ENCODE measurements at regions not wholly inside any gene's neighbourhood (a gene's known extent, or its start where the extent isn't known, plus 50 kb on each side); places are given as distances from the start of the nearest gene placed in this dataset.

GRCh38 chr12:59944177-59944576 lies 348.3 kb downstream of the SLC16A7 start:
- H3K9me3 Mint-ChIP-seq = peaks cover 0 to 7% (median 2%) of the 10 kb centered on the region in 7 donors
- H3K4me1 Mint-ChIP-seq = no peaks in the 10 kb centered on the region
- H3K27ac Mint-ChIP-seq = no peak overlapping the region
- ATAC-seq (ENCODE audit: low read depth in 2 of 2) (no peak), DNase-seq (no peak)
- Histone ChIP-seq H3K36me3 (ENCODE audit: control insufficient read depth, insufficient read depth, low read length) (no peaks in the 10 kb centered on the region), H3K27me3 (ENCODE audit: control insufficient read depth, insufficient read depth, low read length) (no peaks in the 10 kb centered on the region), H3K4me1 (ENCODE audit: control insufficient read depth, insufficient read depth, low read length, poor library complexity, severe bottlenecking) (no peaks in the 10 kb centered on the region), H3K27ac (ENCODE audit: insufficient read depth, low read length, poor library complexity, severe bottlenecking) (no peak overlapping the region), H3K9me3 (ENCODE audit: control insufficient read depth in 2 of 2, low read length in 2 of 2) (no peaks in the 10 kb centered on the region), H3K4me3 (ENCODE audit: low read depth, low read length) (no peak overlapping the region)
- no peaks in the 10 kb centered on the region for H3K27me3 Mint-ChIP-seq
- H3K4me3 Mint-ChIP-seq = no peak overlapping the region
- H3K36me3 Mint-ChIP-seq = no peaks in the 10 kb centered on the region

GRCh38 chr12:59946635-59947034 lies 350.8 kb downstream of the SLC16A7 start:
- no peaks in the 10 kb centered on the region for H3K4me1 ChIP-seq (ENCODE audit: control insufficient read depth, insufficient read depth, low read length, poor library complexity, severe bottlenecking)
- no peak overlapping the region for H3K27ac ChIP-seq (ENCODE audit: insufficient read depth, low read length, poor library complexity, severe bottlenecking)
- H3K27me3 ChIP-seq (ENCODE audit: control insufficient read depth, insufficient read depth, low read length) = no peaks in the 10 kb centered on the region
- Mint-ChIP-seq H3K4me1 (no peaks in the 10 kb centered on the region), H3K36me3 (no peaks in the 10 kb centered on the region), H3K27me3 (no peaks in the 10 kb centered on the region), H3K27ac (no peak overlapping the region), H3K9me3 (peaks cover 0 to 6% (median 2%) of the 10 kb centered on the region in 7 donors), H3K4me3 (no peak overlapping the region)
- H3K36me3 ChIP-seq (ENCODE audit: control insufficient read depth, insufficient read depth, low read length) = no peaks in the 10 kb centered on the region
- H3K4me3 ChIP-seq (ENCODE audit: low read depth, low read length) = no peak overlapping the region
- DNase-seq = no peak
- ATAC-seq (ENCODE audit: low read depth in 2 of 2) = no peak
- no peaks in the 10 kb centered on the region for H3K9me3 ChIP-seq (ENCODE audit: control insufficient read depth in 2 of 2, low read length in 2 of 2)

GRCh38 chr12:59963546-59963945 lies 367.7 kb downstream of the SLC16A7 start:
- Histone ChIP-seq H3K27me3 (ENCODE audit: control insufficient read depth, insufficient read depth, low read length) (no peaks in the 10 kb centered on the region), H3K9me3 (ENCODE audit: control insufficient read depth in 2 of 2, low read length in 2 of 2) (no peaks in the 10 kb centered on the region), H3K36me3 (ENCODE audit: control insufficient read depth, insufficient read depth, low read length) (no peaks in the 10 kb centered on the region), H3K4me3 (ENCODE audit: low read depth, low read length) (no peak overlapping the region), H3K27ac (ENCODE audit: insufficient read depth, low read length, poor library complexity, severe bottlenecking) (no peak overlapping the region), H3K4me1 (ENCODE audit: control insufficient read depth, insufficient read depth, low read length, poor library complexity, severe bottlenecking) (no peaks in the 10 kb centered on the region)
- Mint-ChIP-seq H3K9me3 (peaks cover 0 to 7% (median 2%) of the 10 kb centered on the region in 7 donors), H3K27me3 (no peaks in the 10 kb centered on the region), H3K36me3 (no peaks in the 10 kb centered on the region), H3K27ac (no peak overlapping the region), H3K4me3 (no peak overlapping the region), H3K4me1 (no peaks in the 10 kb centered on the region)
- ATAC-seq (ENCODE audit: low read depth in 2 of 2) (no peak), DNase-seq (no peak)

- Mint-ChIP-seq H3K4me1 (no peaks in the 10 kb centered on the region), H3K27ac (no peak overlapping the region), H3K27me3 (no peaks in the 10 kb centered on the region), H3K9me3 (peaks cover 0 to 2% (median 0%) of the 10 kb centered on the region in 7 donors), H3K4me3 (no peak overlapping the region), H3K36me3 (no peaks in the 10 kb centered on the region)
- Histone ChIP-seq H3K9me3 (ENCODE audit: control insufficient read depth in 2 of 2, low read length in 2 of 2) (no peaks in the 10 kb centered on the region), H3K4me3 (ENCODE audit: low read depth, low read length) (no peak overlapping the region), H3K4me1 (ENCODE audit: control insufficient read depth, insufficient read depth, low read length, poor library complexity, severe bottlenecking) (no peaks in the 10 kb centered on the region), H3K36me3 (ENCODE audit: control insufficient read depth, insufficient read depth, low read length) (no peaks in the 10 kb centered on the region), H3K27ac (ENCODE audit: insufficient read depth, low read length, poor library complexity, severe bottlenecking) (no peak overlapping the region), H3K27me3 (ENCODE audit: control insufficient read depth, insufficient read depth, low read length) (no peaks in the 10 kb centered on the region)
- no peak for ATAC-seq (ENCODE audit: low read depth in 2 of 2)
- DNase-seq = no peak
Measured at GRCh38 chr12:59972905-59973304, 377.1 kb downstream of the SLC16A7 start.

GRCh38 chr12:59973515-59973914 lies 377.7 kb downstream of the SLC16A7 start:
- no peaks in the 10 kb centered on the region for H3K4me1 Mint-ChIP-seq

GRCh38 chr12:59977779-59978178 lies 381.9 kb downstream of the SLC16A7 start:
- ATAC-seq (ENCODE audit: low read depth in 2 of 2) (no peak), DNase-seq (no peak)
- Mint-ChIP-seq H3K4me3 (no peak overlapping the region), H3K27ac (no peak overlapping the region), H3K9me3 (peaks cover 0 to 5% (median 0%) of the 10 kb centered on the region in 7 donors), H3K4me1 (no peaks in the 10 kb centered on the region), H3K27me3 (no peaks in the 10 kb centered on the region), H3K36me3 (no peaks in the 10 kb centered on the region)
- Histone ChIP-seq H3K27ac (ENCODE audit: insufficient read depth, low read length, poor library complexity, severe bottlenecking) (no peak overlapping the region), H3K27me3 (ENCODE audit: control insufficient read depth, insufficient read depth, low read length) (no peaks in the 10 kb centered on the region), H3K36me3 (ENCODE audit: control insufficient read depth, insufficient read depth, low read length) (no peaks in the 10 kb centered on the region), H3K9me3 (ENCODE audit: control insufficient read depth in 2 of 2, low read length in 2 of 2) (no peaks in the 10 kb centered on the region), H3K4me1 (ENCODE audit: control insufficient read depth, insufficient read depth, low read length, poor library complexity, severe bottlenecking) (no peaks in the 10 kb centered on the region), H3K4me3 (ENCODE audit: low read depth, low read length) (no peak overlapping the region)

More at GRCh38 chr12:59973515-59973914, 377.7 kb downstream of the SLC16A7 start:
- DNase-seq (no peak), ATAC-seq (ENCODE audit: low read depth in 2 of 2) (no peak)
- no peaks in the 10 kb centered on the region for H3K36me3 Mint-ChIP-seq
- no peak overlapping the region for H3K4me3 ChIP-seq (ENCODE audit: low read depth, low read length)
- no peak overlapping the region for H3K27ac ChIP-seq (ENCODE audit: insufficient read depth, low read length, poor library complexity, severe bottlenecking)
- peaks cover 0 to 5% (median 0%) of the 10 kb centered on the region in 7 donors for H3K9me3 Mint-ChIP-seq
- H3K27ac Mint-ChIP-seq = peak overlapping the region in 1 of 3 donors; percentile 34
- H3K4me3 Mint-ChIP-seq = no peak overlapping the region
- no peaks in the 10 kb centered on the region for H3K36me3 ChIP-seq (ENCODE audit: control insufficient read depth, insufficient read depth, low read length)
- no peaks in the 10 kb centered on the region for H3K27me3 Mint-ChIP-seq
- no peaks in the 10 kb centered on the region for H3K27me3 ChIP-seq (ENCODE audit: control insufficient read depth, insufficient read depth, low read length)
- H3K4me1 ChIP-seq (ENCODE audit: control insufficient read depth, insufficient read depth, low read length, poor library complexity, severe bottlenecking) = no peaks in the 10 kb centered on the region
- no peaks in the 10 kb centered on the region for H3K9me3 ChIP-seq (ENCODE audit: control insufficient read depth in 2 of 2, low read length in 2 of 2)

GRCh38 chr12:59980476-59980875 lies 384.6 kb downstream of the SLC16A7 start:
- H3K27me3 Mint-ChIP-seq = no peaks in the 10 kb centered on the region
- no peak overlapping the region for H3K27ac Mint-ChIP-seq
- no peaks in the 10 kb centered on the region for H3K27me3 ChIP-seq (ENCODE audit: control insufficient read depth, insufficient read depth, low read length)
- no peaks in the 10 kb centered on the region for H3K36me3 ChIP-seq (ENCODE audit: control insufficient read depth, insufficient read depth, low read length)
- H3K4me3 ChIP-seq (ENCODE audit: low read depth, low read length) = no peak overlapping the region
- H3K36me3 Mint-ChIP-seq = no peaks in the 10 kb centered on the region
- no peak overlapping the region for H3K4me3 Mint-ChIP-seq
- peaks cover 0 to 8% (median under 1%) of the 10 kb centered on the region in 7 donors for H3K9me3 Mint-ChIP-seq
- DNase-seq = no peak
- no peak for ATAC-seq (ENCODE audit: low read depth in 2 of 2)
- no peaks in the 10 kb centered on the region for H3K4me1 ChIP-seq (ENCODE audit: control insufficient read depth, insufficient read depth, low read length, poor library complexity, severe bottlenecking)
- H3K4me1 Mint-ChIP-seq = no peaks in the 10 kb centered on the region
- H3K9me3 ChIP-seq (ENCODE audit: control insufficient read depth in 2 of 2, low read length in 2 of 2) = no peaks in the 10 kb centered on the region
- no peak overlapping the region for H3K27ac ChIP-seq (ENCODE audit: insufficient read depth, low read length, poor library complexity, severe bottlenecking)

GRCh38 chr12:59999291-59999690 lies 403.5 kb downstream of the SLC16A7 start:
- Histone ChIP-seq H3K27ac (ENCODE audit: insufficient read depth, low read length, poor library complexity, severe bottlenecking) (no peak overlapping the region), H3K4me3 (ENCODE audit: low read depth, low read length) (no peak overlapping the region), H3K27me3 (ENCODE audit: control insufficient read depth, insufficient read depth, low read length) (no peaks in the 10 kb centered on the region), H3K9me3 (ENCODE audit: control insufficient read depth in 2 of 2, low read length in 2 of 2) (no peaks in the 10 kb centered on the region), H3K4me1 (ENCODE audit: control insufficient read depth, insufficient read depth, low read length, poor library complexity, severe bottlenecking) (no peaks in the 10 kb centered on the region), H3K36me3 (ENCODE audit: control insufficient read depth, insufficient read depth, low read length) (no peaks in the 10 kb centered on the region)
- Mint-ChIP-seq H3K27ac (no peak overlapping the region), H3K27me3 (no peaks in the 10 kb centered on the region), H3K4me1 (no peaks in the 10 kb centered on the region), H3K4me3 (no peak overlapping the region), H3K36me3 (no peaks in the 10 kb centered on the region), H3K9me3 (peaks cover 0 to 4% (median 0%) of the 10 kb centered on the region in 7 donors)
- ATAC-seq (ENCODE audit: low read depth in 2 of 2) = no peak
- DNase-seq = no peak
